ENCODE measurements at regions not wholly inside any gene's neighbourhood (a gene's known extent, or its start where the extent isn't known, plus 50 kb on each side); places are given as distances from the start of the nearest gene placed in this dataset.

DNA sequence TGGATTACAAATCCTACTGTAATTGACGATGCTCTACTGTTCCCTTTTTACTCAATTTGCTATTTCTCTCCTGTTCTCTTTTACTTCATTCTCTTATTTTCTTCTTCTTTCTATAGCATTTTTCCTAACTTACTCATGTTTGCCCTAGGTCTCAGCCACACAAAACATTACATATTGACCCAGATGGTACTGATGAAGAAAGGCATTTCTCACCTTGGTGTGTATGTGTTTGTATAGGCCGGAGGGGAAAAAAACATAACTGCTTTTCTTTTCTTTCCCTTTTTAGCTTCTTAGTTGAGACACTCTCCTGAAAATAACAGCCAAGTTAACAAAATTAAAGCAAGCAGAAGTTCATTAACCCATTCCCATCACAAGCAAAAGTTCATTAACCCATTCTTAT is 1019.8 kb upstream of the CDH18 start:
- TF ChIP-seq CTCF (IDR thresholded peaks at IDR 0.05; ENCODE audit: low read depth, low read length) (no peak), EZH2phosphoT487 (IDR thresholded peaks at IDR 0.05; ENCODE audit: low read depth) (no peak)
